ENCODE measurements at regions not wholly inside any gene's neighbourhood (a gene's known extent, or its start where the extent isn't known, plus 50 kb on each side); places are given as distances from the start of the nearest gene placed in this dataset.
A peak's percentile ranks its signal among the peaks of the same experiment; 100 is the strongest.

DNA sequence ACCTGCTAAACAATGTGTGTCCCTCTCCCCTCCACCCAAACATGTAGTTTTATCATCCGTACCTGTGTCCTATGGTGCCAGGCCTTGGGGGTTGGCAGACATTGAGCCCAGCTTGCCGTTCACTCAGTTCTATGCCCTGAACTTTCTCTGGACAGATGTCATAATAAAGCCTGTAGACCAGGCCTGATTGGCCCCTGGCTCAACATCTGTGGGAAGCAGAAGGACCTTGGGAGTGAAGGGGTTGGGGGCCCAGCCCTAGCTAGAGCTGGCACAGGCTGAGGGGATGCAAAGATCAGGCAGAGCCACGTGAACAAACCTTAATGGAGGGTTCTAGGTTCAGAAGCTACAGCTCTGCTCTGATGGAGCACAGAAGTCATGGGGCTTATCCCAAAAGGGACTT lies 600.6 kb downstream of the BUD13 start:
- no peak for TF ChIP-seq NR2F2 (IDR thresholded peaks at IDR 0.05)
- no peak for TF ChIP-seq YY1 (IDR thresholded peaks at IDR 0.05)
- TF ChIP-seq, protein P1, sequence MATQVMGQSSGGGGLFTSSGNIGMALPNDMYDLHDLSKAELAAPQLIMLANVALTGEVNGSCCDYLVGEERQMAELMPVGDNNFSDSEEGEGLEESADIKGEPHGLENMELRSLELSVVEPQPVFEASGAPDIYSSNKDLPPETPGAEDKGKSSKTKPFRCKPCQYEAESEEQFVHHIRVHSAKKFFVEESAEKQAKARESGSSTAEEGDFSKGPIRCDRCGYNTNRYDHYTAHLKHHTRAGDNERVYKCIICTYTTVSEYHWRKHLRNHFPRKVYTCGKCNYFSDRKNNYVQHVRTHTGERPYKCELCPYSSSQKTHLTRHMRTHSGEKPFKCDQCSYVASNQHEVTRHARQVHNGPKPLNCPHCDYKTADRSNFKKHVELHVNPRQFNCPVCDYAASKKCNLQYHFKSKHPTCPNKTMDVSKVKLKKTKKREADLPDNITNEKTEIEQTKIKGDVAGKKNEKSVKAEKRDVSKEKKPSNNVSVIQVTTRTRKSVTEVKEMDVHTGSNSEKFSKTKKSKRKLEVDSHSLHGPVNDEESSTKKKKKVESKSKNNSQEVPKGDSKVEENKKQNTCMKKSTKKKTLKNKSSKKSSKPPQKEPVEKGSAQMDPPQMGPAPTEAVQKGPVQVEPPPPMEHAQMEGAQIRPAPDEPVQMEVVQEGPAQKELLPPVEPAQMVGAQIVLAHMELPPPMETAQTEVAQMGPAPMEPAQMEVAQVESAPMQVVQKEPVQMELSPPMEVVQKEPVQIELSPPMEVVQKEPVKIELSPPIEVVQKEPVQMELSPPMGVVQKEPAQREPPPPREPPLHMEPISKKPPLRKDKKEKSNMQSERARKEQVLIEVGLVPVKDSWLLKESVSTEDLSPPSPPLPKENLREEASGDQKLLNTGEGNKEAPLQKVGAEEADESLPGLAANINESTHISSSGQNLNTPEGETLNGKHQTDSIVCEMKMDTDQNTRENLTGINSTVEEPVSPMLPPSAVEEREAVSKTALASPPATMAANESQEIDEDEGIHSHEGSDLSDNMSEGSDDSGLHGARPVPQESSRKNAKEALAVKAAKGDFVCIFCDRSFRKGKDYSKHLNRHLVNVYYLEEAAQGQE (IDR thresholded peaks at IDR 0.05) = no peak
- TF ChIP-seq RXRA (IDR thresholded peaks at IDR 0.05) = no peak
- no peak for TF ChIP-seq TAF1 (conservative IDR thresholded peaks at IDR 0.05)
- Histone ChIP-seq H3K9ac (ENCODE audit: low read depth in 1 of 2, low read length in 2 of 2) (no peak overlapping the region), H3K27ac (ENCODE audit: low read depth in 1 of 2, low read length in 2 of 2) (no peak overlapping the region), H3K4me1 (ENCODE audit: control insufficient read depth in 4 of 4, insufficient read depth in 4 of 4, low read length in 3 of 4) (no peaks in the 10 kb centered on the region), H3K27me3 (ENCODE audit: control insufficient read depth in 4 of 4, insufficient read depth in 4 of 4, low read length in 3 of 4) (no peaks in the 10 kb centered on the region), H3K9me3 (ENCODE audit: control insufficient read depth in 4 of 4, low read length in 3 of 4) (no peaks in the 10 kb centered on the region), H3K4me3 (ENCODE audit: low read depth in 1 of 3, low read length in 3 of 3) (no peak overlapping the region), H3K36me3 (ENCODE audit: control insufficient read depth in 4 of 4, insufficient read depth in 3 of 4, low read depth in 1 of 4, low read length in 3 of 4) (no peaks in the 10 kb centered on the region)
- 82% methylated on average over 3 of the region's 3 CpGs for WGBS
- peak; percentile 25 for DNase-seq (ENCODE audit: low spot score)

DNA sequence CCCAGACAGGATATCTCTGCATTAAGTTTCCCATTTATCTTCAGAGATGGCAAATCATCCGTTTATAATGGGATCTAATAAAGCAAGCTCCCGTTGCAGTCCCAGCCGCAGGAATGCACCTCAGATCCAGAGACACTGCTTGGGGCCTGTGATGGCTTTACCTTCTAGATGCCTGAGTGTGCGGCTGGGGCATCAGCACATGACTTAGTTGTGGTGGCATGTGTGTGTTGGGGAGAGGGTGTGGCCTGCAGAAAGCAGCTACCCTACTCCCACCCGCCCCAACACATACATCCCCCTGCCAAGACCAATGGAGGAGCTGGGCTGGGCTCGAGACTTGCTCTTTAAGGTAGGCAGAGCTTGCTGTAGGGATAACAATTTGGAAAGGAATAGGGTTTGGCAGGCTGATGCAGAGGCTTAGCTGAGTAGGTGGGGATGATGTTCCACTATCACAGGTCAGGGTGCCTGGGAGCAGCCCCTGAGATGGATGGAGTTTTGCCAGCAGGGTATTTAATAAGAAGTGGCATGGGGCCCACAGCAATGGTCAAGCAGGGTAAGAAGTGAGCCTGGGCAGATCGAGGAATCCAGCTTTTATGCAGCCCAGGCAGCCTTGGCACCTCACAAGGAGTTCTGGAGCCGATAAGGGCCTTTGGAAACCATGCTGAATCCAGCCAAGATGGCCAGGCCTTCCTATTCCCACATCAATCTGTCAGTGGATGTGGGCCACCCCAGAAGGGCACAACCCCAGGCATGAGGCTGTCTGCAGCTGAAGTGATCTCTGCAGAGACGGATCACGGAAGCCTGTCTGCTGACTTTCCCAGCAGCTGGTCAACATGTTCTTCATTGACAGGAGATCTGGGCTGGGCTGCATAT lies 601.3 kb downstream of the BUD13 start:
- no peaks in the 10 kb centered on the region for H3K27me3 ChIP-seq (ENCODE audit: control insufficient read depth in 4 of 4, insufficient read depth in 4 of 4, low read length in 3 of 4)
- H3K36me3 ChIP-seq (ENCODE audit: control insufficient read depth in 4 of 4, insufficient read depth in 3 of 4, low read depth in 1 of 4, low read length in 3 of 4) = no peaks in the 10 kb centered on the region
- no peak overlapping the region for H3K4me3 ChIP-seq (ENCODE audit: low read depth in 1 of 3, low read length in 3 of 3)
- DNase-seq (ENCODE audit: low spot score) = peak; percentile 25
- TF ChIP-seq SP1 (IDR thresholded peaks at IDR 0.05) (no peak), FOXA1 (IDR thresholded peaks at IDR 0.05) (no peak)
- TF ChIP-seq, protein P2, sequence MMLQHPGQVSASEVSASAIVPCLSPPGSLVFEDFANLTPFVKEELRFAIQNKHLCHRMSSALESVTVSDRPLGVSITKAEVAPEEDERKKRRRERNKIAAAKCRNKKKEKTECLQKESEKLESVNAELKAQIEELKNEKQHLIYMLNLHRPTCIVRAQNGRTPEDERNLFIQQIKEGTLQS (IDR thresholded peaks at IDR 0.05) = no peak
- H3K4me1 ChIP-seq (ENCODE audit: control insufficient read depth in 4 of 4, insufficient read depth in 4 of 4, low read length in 3 of 4) = no peaks in the 10 kb centered on the region
- no peak overlapping the region for H3K9ac ChIP-seq (ENCODE audit: low read depth in 1 of 2, low read length in 2 of 2)
- H3K27ac ChIP-seq (ENCODE audit: low read depth in 1 of 2, low read length in 2 of 2) = no peak overlapping the region
- H3K9me3 ChIP-seq (ENCODE audit: control insufficient read depth in 4 of 4, low read length in 3 of 4) = no peaks in the 10 kb centered on the region
- WGBS = 87% methylated on average over 10 of the region's 10 CpGs

DNA sequence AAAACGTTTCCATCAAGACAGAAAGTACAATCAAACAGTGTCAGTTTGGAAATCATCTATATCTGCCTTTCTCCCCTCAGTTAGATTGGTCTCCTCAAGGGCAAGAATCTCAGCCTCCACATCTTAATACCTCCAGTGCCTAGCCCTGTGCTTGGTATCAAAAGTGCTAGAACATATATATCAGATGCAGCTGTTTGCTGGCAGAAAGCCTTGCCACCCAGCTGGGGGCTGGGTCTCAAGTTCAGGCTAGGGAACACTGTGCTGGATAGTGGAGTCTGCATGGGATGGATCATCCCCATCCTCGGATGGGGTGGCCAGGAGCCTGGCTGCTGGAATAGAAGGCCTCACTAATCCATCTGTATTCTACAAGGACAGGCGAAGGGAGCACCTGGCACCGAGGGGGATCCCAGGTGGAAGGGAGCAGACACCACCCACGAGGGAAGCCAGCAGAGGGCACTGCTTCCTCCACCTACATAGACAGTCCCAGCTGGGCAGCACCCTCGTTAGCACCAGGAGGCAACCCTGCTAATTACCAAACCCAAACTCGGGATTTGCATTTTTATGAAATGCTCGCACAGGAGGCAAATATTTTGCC lies 602.2 kb downstream of the BUD13 start:
- Histone ChIP-seq H3K4me3 (ENCODE audit: low read depth in 1 of 3, low read length in 3 of 3) (no peak overlapping the region), H3K9me3 (ENCODE audit: control insufficient read depth in 4 of 4, low read length in 3 of 4) (no peaks in the 10 kb centered on the region), H3K27ac (ENCODE audit: low read depth in 1 of 2, low read length in 2 of 2) (no peak overlapping the region), H3K9ac (ENCODE audit: low read depth in 1 of 2, low read length in 2 of 2) (no peak overlapping the region), H3K4me1 (ENCODE audit: control insufficient read depth in 4 of 4, insufficient read depth in 4 of 4, low read length in 3 of 4) (no peaks in the 10 kb centered on the region), H3K27me3 (ENCODE audit: control insufficient read depth in 4 of 4, insufficient read depth in 4 of 4, low read length in 3 of 4) (no peaks in the 10 kb centered on the region), H3K36me3 (ENCODE audit: control insufficient read depth in 4 of 4, insufficient read depth in 3 of 4, low read depth in 1 of 4, low read length in 3 of 4) (no peaks in the 10 kb centered on the region)
- TF ChIP-seq HNF4A (conservative IDR thresholded peaks at IDR 0.05) (no peak), TAF1 (conservative IDR thresholded peaks at IDR 0.05) (no peak), HNF4G (IDR thresholded peaks at IDR 0.05) (no peak), YY1 (IDR thresholded peaks at IDR 0.05) (no peak), FOXA1 (IDR thresholded peaks at IDR 0.05) (no peak), GABPA (IDR thresholded peaks at IDR 0.05 in 1 of 2, conservative IDR thresholded peaks at IDR 0.05 in 1 of 2) (no peak), JUND (IDR thresholded peaks at IDR 0.05) (no peak)
- DNase-seq (ENCODE audit: low spot score) = peak; percentile 28
- WGBS = 54% methylated on average over 8 of the region's 8 CpGs
